ENCODE measurements at regions not wholly inside any gene's neighbourhood (a gene's known extent, or its start where the extent isn't known, plus 50 kb on each side); places are given as distances from the start of the nearest gene placed in this dataset.
"Not testable (repeated sequence)": the region's sequence is repeated elsewhere in the genome, so short reads cannot be mapped to it uniquely, and the experiment has no call there.

GRCh38 chr13:112217431-112217830 lies 150.5 kb downstream of the SOX1 start:
- no peak for TF ChIP-seq CTCF (conservative IDR thresholded peaks at IDR 0.05; ENCODE audit: low read depth)

DNA sequence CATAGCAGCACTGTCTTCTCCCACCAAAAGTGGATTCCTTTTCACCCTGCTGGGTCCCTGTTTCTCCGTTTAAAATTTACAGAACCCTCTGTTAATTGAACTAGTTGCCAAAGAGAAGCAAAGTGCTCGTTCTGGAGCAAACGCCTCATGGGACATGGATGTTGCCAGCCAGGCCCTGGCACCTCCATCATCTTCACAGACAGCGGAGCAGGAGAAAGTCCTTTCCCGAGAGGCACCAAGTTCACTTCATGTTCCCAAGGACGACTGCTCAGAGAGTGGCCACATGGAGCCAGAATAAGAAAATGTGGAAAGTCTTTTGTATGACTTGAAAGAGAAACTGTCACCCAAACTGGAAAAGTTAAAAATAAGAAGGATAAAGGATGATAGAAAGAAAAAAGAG lies 151.5 kb downstream of the SOX1 start:
- no peak overlapping the region for H3K27ac ChIP-seq
- POLR2A ChIA-PET (ENCODE audit: low non-redundant PET), result no interaction called here
- no peak for TF ChIP-seq CTCF (conservative IDR thresholded peaks at IDR 0.05; ENCODE audit: low read depth)
- CTCF ChIA-PET, result no interaction called here
- DNase-seq (ENCODE audit: low spot score), result no peak

More at GRCh38 chr13:112217431-112217830, 150.5 kb downstream of the SOX1 start:
- POLR2A ChIA-PET (ENCODE audit: low non-redundant PET), result no interaction called here
- CTCF ChIA-PET, result no interaction called here
- no peak for DNase-seq (ENCODE audit: low spot score)
- no peak overlapping the region for H3K27ac ChIP-seq

DNA sequence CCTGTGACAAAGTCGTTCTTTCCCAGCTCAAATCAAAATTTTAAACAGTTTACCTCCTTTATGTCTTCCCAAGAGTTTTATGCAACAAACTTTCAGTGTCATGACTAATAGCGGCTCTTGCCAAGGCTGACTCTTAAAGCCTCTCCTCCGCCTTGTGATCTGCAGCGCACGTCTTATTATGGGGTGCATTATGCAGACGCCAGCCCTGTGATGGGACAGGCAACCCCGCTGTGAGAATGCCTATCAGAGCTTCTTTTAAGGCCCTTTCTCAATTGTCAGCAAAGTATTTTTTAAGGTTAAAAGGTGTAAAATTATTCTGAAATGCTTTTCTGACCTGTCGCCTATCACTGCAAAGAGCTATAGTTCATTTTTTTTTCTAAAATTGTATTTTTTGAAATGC lies 152.8 kb downstream of the SOX1 start:
- POLR2A ChIA-PET (ENCODE audit: low non-redundant PET), result no interaction called here
- DNase-seq (ENCODE audit: low spot score), result no peak
- CTCF ChIA-PET, result no interaction called here
- TF ChIP-seq CTCF (conservative IDR thresholded peaks at IDR 0.05; ENCODE audit: low read depth), result no peak
- H3K27ac ChIP-seq, result no peak overlapping the region

DNA sequence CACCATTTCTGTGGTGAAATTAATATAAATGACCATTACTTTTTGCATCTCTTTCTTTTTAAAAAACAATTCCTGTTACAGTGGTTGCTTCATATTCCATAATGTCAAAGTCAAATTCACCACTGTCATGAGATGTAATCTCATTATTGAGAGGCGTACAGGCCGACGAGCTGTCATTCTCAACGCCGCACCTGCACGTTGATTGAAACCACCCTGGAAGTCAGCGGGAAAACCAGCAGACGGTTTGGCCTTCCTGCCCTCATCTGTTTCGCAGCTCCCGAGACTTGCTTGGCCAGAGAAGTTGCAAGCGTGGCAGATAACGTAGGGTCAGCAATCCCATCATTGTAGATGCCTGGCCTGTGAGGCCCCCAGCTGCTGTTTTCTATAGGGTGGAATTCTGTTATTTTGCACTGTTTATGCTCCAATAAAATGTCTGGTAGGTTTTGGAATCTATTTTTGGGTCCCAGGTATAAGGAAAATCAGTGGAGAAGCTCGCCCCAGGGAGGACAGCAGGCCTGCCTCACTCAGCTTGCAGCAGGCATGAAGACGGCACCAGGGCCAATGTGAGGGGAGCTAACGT lies 153.4 kb downstream of the SOX1 start:
- CTCF ChIA-PET, result no interaction called here

GRCh38 chr13:112220925-112221324 lies 154.0 kb downstream of the SOX1 start:
- no peak for TF ChIP-seq CTCF (conservative IDR thresholded peaks at IDR 0.05; ENCODE audit: low read depth)
- H3K27ac ChIP-seq, result no peak overlapping the region
- no peak for DNase-seq (ENCODE audit: low spot score)
- CTCF ChIA-PET, result no interaction called here
- POLR2A ChIA-PET (ENCODE audit: low non-redundant PET), result no interaction called here

More for the DNA sequence above, 153.4 kb downstream of the SOX1 start:
- no peak for TF ChIP-seq CTCF (conservative IDR thresholded peaks at IDR 0.05; ENCODE audit: low read depth)
- POLR2A ChIA-PET (ENCODE audit: low non-redundant PET), result no interaction called here
- no peak overlapping the region for H3K27ac ChIP-seq
- DNase-seq (ENCODE audit: low spot score), result no peak

DNA sequence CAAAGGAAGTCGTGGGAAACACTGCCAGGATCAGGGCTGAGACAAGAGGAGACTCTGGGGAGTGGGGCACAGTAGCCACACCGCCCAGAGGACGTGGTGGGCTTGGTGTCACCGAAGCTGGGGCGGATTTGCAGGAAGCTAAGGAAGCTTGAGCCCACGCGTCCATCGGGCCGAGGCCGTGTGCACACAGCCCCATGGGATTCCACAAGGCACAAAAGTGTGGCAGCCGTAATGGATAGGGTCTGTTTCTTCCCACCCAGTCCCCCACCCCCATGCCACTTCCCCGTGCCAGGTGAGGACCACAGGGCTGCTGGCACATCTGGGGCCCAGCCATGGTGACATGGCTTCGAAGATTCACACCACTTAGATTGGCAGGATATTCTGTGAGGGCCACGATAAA lies 153.2 kb upstream of the SPACA7 start:
- CTCF ChIA-PET, result no interaction called here
- DNase-seq (ENCODE audit: low spot score), result no peak

DNA sequence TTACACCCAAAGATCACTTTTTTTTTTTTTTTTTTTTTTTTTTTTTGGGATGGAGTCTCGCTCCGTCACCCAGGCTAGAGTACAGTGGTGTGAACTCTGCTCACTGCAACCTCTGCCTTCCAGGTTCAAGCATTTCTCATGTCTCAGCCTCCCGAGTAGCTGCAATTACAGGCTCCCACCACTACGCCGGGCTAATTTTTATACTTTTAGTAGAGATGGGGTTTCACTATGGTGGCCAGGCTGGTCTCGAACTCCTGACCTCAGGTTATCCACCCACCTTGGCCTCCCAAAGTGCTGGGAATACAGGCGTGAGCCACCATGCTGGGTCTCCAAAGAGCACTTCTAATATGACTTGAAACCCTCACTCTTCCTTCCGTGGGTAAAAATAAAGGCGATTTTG lies 152.2 kb upstream of the SPACA7 start:
- H3K27ac ChIP-seq; CTCF ChIA-PET; POLR2A ChIA-PET (ENCODE audit: low non-redundant PET); DNase-seq (ENCODE audit: low spot score): not testable (repeated sequence)

More for the DNA sequence above, 153.2 kb upstream of the SPACA7 start:
- POLR2A ChIA-PET (ENCODE audit: low non-redundant PET), result no interaction called here
- no peak overlapping the region for H3K27ac ChIP-seq
- no peak for TF ChIP-seq CTCF (conservative IDR thresholded peaks at IDR 0.05; ENCODE audit: low read depth)

All from RWPE1 (cell line).